ENCODE measurements at regions not wholly inside any gene's neighbourhood (a gene's known extent, or its start where the extent isn't known, plus 50 kb on each side); places are given as distances from the start of the nearest gene placed in this dataset.

GRCh38 chr10:94208315-94208714, 154.4 kb downstream of the NOC3L start:
- ATAC-seq (ENCODE audit: insufficient read depth, low FRiP score) = no peak
- Histone ChIP-seq H3K27me3 (ENCODE audit: control insufficient read depth in 3 of 3, insufficient read depth in 3 of 3, low read length in 2 of 3) (no peaks in the 10 kb centered on the region), H3K9ac (ENCODE audit: insufficient read depth in 1 of 2, low read length in 2 of 2) (no peak overlapping the region), H3K36me3 (ENCODE audit: control insufficient read depth in 4 of 4, insufficient read depth in 4 of 4, low read length in 4 of 4) (no peaks in the 10 kb centered on the region), H3K9me3 (ENCODE audit: control insufficient read depth in 4 of 4, insufficient read depth in 3 of 4, low read length in 3 of 4) (no peaks in the 10 kb centered on the region), H3K4me3 (no peak overlapping the region), H3K4me1 (ENCODE audit: control insufficient read depth in 5 of 5, insufficient read depth in 5 of 5, low read length in 5 of 5) (peaks cover 0 to 53% (median 7%) of the 10 kb centered on the region in 5 donors), H3K27ac (ENCODE audit: low read depth in 1 of 2, low read length in 1 of 2) (no peak overlapping the region)
- WGBS, 2 donors = 80 to 88% methylated on average over 1 of the region's 1 CpG
- TF ChIP-seq CTCF (IDR thresholded peaks at IDR 0.05; ENCODE audit: control extremely low read depth, extremely low read depth) = no peak
- DNase-seq = no peak

- peak; percentile 78 to 92 (median 90) for DNase-seq
- no peaks in the 10 kb centered on the region for H3K36me3 ChIP-seq (ENCODE audit: control insufficient read depth in 4 of 4, insufficient read depth in 4 of 4, low read length in 4 of 4)
- WGBS, 2 donors = 68 to 72% methylated on average over 5 of the region's 5 CpGs
Observed at GRCh38 chr10:94210440-94211168, 152.1 kb downstream of the NOC3L start.

DNA sequence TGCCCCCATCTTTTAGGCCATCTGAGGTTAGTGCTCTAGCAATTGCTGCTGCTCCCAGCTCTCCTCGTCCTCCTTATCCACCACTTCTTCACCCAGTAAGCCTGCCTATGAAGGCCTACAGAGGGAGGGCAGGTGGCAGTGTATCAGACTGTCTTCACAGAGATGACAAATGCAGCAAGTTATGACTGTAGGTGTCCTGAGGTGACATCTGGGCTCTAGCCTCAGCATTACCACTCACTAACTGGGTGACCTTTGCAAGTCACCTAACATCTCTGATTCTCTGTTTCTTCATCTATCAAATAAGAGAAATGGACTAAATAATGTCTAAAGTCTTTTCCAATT, 151.6 kb downstream of the NOC3L start:
- no peaks in the 10 kb centered on the region for H3K36me3 ChIP-seq (ENCODE audit: control insufficient read depth in 4 of 4, insufficient read depth in 4 of 4, low read length in 4 of 4)
- DNase-seq = no peak
- TF ChIP-seq CTCF (IDR thresholded peaks at IDR 0.05; ENCODE audit: control extremely low read depth, extremely low read depth) = no peak
- H3K4me3 ChIP-seq = no peak overlapping the region
- H3K27ac ChIP-seq (ENCODE audit: low read depth in 1 of 2, low read length in 1 of 2) = peak overlapping the region in 1 of 2 donors; percentile 34
- peaks cover 0 to 41% (median 10%) of the 10 kb centered on the region in 5 donors for H3K4me1 ChIP-seq (ENCODE audit: control insufficient read depth in 5 of 5, insufficient read depth in 5 of 5, low read length in 5 of 5)
- no peaks in the 10 kb centered on the region for H3K27me3 ChIP-seq (ENCODE audit: control insufficient read depth in 3 of 3, insufficient read depth in 3 of 3, low read length in 2 of 3)
- no peaks in the 10 kb centered on the region for H3K9me3 ChIP-seq (ENCODE audit: control insufficient read depth in 4 of 4, insufficient read depth in 3 of 4, low read length in 3 of 4)
- no peak overlapping the region for H3K9ac ChIP-seq (ENCODE audit: insufficient read depth in 1 of 2, low read length in 2 of 2)
- ATAC-seq (ENCODE audit: insufficient read depth, low FRiP score) = no peak
- 81 to 84% methylated on average over 1 of the region's 1 CpG for WGBS, 2 donors

More at GRCh38 chr10:94210440-94211168, 152.1 kb downstream of the NOC3L start:
- H3K4me1 ChIP-seq (ENCODE audit: control insufficient read depth in 5 of 5, insufficient read depth in 5 of 5, low read length in 5 of 5) = peaks cover 0 to 45% (median 11%) of the 10 kb centered on the region in 5 donors
- ATAC-seq (ENCODE audit: insufficient read depth, low FRiP score) = no peak
- no peaks in the 10 kb centered on the region for H3K9me3 ChIP-seq (ENCODE audit: control insufficient read depth in 4 of 4, insufficient read depth in 3 of 4, low read length in 3 of 4)
- no peaks in the 10 kb centered on the region for H3K27me3 ChIP-seq (ENCODE audit: control insufficient read depth in 3 of 3, insufficient read depth in 3 of 3, low read length in 2 of 3)
- TF ChIP-seq CTCF (IDR thresholded peaks at IDR 0.05; ENCODE audit: control extremely low read depth, extremely low read depth) = no peak
- no peak overlapping the region for H3K4me3 ChIP-seq
- no peak overlapping the region for H3K9ac ChIP-seq (ENCODE audit: insufficient read depth in 1 of 2, low read length in 2 of 2)
- peak overlapping the region in 1 of 2 donors; percentile 34 for H3K27ac ChIP-seq (ENCODE audit: low read depth in 1 of 2, low read length in 1 of 2)
